Body of pancreas (tissue), 4 donors: ENCODE measurements at regions not wholly inside any gene's neighbourhood (a gene's known extent, or its start where the extent isn't known, plus 50 kb on each side); places are given as distances from the start of the nearest gene placed in this dataset.

ENCODE experiments used
- CTCF ChIP-seq, 7 experiments: fragments of 450-650 bp in 4 of 7; fragments of 200-600 bp in 3 of 7; sonication (generic) in 3 of 7; IDR thresholded peaks; one replicate each; pipeline ENCODE4 v1.5.1; 2016 to 2019; ENCODE audit warnings: antibody characterized with exemption in 7 of 7
- POLR2A ChIP-seq, 3 donors: fragments of 450-650 bp; IDR thresholded peaks; one replicate each; pipeline ENCODE4 v1.6.1; 2016; ENCODE audit warnings: antibody characterized with exemption in 3 of 3, mild to moderate bottlenecking in 2 of 3

DNA sequence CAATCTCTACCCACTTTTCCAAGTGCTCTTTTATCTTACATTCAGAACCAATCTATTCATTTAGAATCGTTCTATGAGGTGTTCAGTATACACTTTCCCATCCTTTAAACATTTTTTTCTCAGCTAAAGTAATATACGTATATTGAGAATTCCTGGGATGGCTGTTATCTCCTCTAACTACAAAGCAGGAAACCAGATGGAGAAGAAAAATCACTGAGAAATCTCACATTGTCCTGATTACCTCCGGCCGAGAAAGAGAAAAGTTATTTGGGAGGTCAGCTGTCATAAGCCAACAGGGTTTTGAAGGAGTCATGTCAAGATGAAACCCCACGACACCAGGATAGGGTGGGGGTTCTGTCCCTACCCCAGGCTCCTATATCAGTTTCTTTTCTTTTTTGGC is 99.2 kb upstream of the KDM7A start:
- TF ChIP-seq CTCF (IDR thresholded peaks at IDR 0.05) (no peak), POLR2A (IDR thresholded peaks at IDR 0.05) (no peak)
